IPS DF 4.7 (cell line): ENCODE measurements at regions not wholly inside any gene's neighbourhood (a gene's known extent, or its start where the extent isn't known, plus 50 kb on each side); places are given as distances from the start of the nearest gene placed in this dataset.
"Not testable (repeated sequence)": the region's sequence is repeated elsewhere in the genome, so short reads cannot be mapped to it uniquely, and the experiment has no call there.

ENCODE experiments used
- DNase-seq: peaks from one replicate; pipeline ENCODE4 v3.0.0-alpha.2; 2013; ENCODE audit warnings: low spot score; ENCODE audit errors: extremely low read depth

DNA sequence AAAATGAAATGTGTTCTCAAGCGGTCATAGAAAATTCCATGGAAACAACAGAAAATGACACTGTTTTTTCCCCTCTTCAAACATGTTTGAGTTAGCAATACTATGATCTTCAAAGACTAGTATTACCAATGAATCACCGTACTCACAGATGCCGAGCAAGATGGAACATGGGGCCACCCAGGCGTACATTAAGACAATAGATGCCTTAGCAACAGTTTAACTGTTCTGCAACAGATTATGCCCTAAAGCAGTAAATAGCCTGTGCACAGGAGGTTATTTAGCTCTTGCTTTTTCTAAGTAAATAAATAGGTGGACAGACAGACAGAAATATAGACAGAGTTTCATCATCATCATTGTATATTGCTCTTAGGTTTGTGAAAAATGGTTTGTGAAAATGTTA is 284.0 kb upstream of the DEFB112 start:
- no peak for DNase-seq

DNA sequence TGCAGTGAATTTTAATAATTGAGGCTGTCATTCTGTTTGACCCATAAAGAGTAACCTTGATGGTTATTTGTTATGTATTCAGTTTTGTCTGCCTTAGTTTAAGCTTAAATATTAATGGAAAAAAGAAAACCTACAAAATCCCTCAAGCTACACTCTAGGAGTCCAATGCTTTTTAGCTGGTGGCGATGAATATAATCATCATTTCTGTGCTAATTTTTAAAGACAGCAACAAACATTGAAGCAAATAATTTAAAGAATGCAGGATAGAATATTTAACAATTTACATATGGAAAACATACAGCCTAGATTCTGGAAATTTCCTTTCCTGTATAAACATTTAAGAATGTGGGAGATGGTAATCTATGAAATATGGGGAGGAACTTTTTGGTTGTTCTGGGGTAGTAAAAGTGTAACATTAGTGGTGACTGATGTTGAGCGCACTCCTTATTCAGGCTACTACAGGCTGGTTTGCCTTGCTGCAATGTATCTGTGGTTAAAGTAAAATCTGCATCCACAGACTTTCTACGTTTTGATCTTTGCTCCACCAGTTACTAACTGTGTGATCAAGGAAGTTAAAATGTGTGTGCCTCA is 287.9 kb upstream of the DEFB112 start:
- no peak for DNase-seq

DNA sequence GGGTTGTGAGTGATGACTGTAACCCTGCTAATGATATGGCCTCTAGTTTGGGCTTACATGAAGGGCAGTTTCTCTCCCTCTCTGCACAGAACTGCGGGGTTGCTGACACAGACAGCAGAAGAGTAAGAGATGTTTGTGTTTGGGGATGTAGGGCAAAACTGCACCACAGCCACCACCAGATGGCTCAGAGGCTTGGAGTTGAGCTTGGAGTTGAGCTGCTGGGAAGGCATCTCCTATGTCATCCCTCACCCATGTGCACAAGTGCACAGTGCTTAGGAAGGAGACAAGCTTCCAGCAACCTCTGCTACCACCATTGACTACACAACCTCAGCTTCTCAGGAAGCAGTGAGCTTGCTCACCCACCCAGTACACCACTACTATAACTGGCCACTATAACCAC is 303.9 kb upstream of the DEFB112 start:
- no peak for DNase-seq

DNA sequence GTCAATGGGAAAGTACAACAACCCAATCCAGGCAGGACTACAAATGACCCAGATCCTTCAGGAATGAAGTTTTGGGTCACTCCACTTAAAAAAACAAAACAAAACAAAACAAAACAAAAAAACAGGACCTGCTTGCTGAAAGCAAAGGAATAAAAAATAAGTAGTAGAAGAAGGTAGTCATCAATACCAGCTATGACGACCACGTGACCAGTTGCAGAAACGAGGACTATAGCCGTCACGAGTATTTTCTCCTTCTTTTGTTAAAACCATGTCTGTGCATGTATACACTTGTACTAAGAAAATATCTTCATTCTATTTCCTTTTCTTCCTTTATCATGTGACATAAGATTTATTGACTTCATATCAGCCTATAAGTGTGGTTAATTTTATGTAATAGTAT is 308.4 kb upstream of the DEFB112 start:
- DNase-seq, result no peak

DNA sequence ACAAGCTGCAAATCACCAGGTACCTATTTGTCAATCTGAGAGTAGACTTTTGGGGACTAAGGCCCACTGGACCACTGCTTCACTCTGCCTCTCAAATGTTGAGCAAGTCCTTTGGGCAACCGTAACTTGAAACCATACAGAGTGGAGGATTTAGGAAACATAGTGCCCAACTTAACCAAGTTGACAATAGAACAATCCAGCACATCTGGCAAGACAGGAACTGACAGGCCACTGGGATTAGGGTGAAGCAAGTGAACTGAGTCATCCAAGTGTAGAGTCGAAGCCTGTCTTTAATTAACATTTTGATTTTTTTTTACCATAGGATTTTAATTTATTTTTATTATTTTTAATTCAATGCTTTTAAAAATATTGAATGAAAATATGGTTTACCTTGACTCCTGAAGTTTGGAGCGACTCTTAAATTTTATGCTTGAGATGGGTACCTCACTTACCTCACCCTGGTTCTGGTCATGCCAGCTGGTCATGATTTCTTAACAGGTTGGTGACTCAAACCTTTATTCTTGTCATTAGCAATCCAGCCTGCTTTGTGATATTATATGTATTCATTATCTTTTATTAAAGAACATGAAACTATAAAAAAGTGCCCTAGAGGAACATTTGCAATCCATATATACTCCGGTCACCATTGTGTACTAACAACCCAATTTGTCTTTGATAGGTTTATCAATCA is 312.1 kb upstream of the DEFB112 start:
- no peak for DNase-seq

DNA sequence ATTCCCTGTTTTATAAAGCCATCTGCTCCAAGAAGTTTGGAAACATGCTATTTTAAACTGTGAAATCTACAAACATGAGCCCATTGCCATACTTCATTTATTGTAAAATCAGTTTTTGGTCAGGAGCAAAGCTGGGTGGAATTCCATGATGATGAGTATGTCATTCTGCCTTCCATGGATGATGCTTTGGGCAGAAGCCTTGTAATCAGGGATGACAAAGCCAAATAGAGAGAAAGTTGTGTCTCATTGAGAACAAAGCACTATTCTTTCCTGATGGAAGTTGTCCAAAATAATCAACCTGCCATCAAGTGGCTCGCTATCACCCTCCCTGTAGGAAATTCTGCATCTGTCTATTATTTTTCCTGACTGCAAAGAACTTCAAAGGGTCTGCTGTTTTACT is 313.0 kb upstream of the DEFB112 start:
- no peak for DNase-seq

DNA sequence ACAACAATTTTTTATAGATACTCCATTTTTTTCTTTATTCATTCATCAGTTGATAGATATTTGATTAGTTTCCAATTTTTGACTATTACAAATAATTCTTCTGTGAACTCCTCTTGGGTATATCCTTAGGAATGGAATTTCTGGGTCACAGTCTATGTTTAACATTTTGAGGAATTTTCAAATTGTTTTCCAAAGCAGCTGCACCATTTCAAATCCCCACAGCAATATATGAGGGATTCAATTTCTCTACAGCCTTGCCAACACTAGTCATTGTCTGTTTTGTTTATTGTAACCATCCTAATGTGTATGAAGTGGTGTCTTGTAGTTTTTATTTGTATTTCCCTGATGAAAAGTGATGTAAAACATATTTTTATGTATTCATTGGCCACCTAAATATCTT is 320.3 kb upstream of the DEFB112 start:
- DNase-seq, result no peak

DNA sequence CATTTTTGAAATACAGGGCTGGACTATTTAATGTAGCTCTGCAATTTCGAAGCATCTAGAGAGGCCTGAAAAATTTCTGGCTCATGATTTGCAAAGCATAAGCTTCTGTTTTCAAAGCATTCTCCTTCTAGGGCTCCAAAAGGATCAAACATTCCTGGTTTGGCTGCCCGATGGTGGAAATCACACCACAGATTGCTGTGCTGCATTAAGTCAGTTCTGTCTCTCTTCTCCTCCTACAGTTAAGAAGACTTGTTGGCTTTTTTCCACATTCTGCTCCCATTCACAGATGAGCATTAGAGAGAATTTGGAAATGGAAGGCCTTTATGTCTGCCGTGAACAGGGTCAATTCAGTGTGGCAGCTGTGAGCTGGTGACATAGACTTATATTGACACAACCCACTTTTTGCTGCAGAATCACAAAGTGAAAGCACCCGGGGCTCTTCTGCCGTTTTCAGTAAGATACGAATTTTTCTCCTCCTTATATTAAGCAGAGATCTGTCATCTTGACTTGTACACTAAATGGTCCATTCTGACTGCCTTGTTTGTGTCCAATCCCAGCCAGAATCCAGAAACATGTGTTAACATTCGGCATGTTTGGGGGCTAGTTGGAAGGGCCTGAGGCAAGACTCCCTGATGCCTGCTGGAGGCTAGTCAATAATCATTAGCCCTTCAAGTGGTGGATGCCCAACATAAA is 330.8 kb upstream of the DEFB112 start:
- DNase-seq, result no peak

DNA sequence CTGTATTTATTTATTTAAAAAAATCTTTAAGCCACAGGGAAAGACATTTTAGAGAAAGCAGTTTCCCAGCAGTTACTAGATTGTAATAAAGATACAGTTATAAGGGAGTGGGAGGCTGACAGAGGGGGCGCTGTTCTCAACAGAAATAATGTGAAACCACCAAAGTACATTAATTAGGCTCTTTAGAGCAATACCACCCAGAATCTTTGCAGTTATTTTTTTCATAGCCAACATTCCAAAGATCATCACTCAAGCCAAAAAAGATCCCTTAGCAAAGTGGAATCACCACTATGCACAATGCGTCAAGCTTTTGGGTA is 331.3 kb upstream of the DEFB112 start:
- no peak for DNase-seq

DNA sequence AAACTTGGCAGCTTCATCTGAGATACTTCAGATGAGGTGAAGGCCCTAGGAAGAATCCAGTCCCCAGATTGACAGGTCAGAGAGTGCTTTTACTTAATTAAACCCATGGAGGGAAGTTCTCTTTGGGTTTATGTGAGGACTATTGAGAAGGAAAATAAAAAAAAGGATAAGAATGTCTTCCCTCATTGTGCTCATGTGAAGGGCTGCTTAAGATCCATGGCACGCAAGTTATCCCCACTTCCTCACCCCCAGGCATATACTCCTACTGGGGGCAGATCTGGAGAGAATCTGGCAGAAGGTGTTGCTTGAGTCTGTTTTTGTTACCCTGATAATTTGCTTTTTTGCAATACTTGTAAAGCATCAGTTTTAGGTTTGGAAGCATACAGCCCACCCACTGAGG is 322.9 kb upstream of the TFAP2D start:
- DNase-seq, result no peak

DNA sequence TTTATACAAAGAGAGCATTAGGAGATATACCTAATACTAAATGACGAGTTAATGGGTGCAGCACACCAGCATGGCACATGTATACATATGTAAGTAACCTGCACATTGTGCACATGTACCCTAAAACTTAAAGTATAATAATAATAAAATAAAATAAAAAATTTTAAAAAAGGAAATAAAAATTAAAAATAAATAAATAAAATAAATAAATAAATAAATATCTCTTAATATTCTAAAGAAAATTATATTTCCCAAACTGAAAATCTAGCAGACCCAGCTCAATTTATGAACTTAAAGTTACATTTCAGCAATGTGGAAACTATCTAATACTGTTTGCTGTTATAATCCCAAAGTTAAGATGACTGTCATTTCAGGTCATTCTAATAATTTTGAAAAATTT is 319.2 kb upstream of the TFAP2D start:
- DNase-seq, result not testable (repeated sequence)

DNA sequence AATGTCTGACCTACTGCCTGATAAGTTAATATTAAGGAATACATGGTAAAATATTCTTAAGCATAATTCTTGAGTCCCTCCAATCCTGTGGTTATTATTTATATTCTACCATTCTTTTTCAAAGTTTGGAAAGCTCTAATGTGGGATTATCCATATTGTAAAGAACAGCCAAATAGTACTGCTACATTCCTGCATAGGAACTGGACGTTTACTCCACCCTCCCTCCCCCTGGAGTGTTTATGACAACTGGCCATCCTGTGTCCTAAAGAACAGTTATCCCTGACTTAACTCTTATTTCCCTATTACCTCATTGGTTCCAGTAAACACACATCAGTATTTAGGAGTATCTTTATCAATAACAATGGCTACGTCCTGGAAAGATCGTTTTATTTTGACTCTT is 308.7 kb upstream of the TFAP2D start:
- DNase-seq, result no peak

DNA sequence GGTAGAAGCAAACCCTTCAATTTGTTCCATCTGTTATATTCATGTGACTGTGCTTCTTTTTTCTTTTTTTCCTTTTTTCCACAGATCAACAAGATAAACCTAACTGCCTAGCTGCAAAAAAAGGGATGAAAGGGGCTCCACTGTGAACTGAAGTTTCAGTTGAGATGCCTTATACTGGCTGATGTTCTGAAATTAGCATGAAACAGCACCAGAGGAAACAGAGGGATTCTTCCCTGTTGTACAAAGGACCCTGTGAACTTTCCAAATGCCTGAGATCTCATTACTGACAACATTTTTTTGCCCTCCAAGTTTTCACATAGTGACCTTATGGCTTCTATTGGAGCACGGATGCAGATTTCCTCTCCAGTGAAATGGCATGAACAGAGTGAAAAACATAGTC is 302.7 kb upstream of the TFAP2D start:
- no peak for DNase-seq

DNA sequence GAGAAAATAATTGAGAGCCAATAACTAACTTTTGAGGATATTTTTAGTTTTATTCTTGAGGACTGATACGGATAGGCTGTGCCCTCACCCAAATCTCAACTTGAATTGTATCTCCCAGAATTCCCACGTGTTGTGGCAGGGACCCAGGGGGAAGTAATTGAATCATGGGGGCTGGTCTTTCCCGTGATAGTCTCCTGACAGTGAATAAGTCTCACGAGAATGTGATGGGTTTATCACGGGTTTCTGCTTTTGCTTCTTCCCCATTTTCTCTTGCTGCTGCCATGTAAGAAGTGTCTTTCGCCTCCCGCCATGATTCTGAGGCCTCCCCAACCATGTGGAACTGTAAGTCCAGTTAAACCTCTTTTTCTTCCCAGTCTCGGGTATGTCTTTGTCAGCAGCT is 292.3 kb upstream of the TFAP2D start:
- not testable (repeated sequence) for DNase-seq

DNA sequence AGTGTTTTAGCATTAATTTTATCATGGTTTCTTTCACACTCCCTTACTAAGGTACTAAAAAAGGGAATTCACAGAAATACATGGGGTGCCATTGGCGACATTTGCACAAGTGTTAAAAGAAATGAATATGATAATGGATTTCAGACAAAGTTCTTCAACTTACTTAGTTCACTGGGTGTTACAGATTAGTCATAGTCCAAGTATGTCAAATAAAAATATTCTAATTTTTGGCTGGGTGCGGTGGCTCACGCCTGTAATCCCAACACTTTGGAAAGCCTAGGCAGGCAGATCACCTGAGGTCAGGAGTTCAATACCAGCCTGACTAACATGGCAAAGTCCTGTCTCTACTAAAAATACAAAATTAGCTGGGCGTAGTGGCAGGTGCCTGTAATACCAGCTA is 286.1 kb upstream of the TFAP2D start:
- DNase-seq, result no peak

DNA sequence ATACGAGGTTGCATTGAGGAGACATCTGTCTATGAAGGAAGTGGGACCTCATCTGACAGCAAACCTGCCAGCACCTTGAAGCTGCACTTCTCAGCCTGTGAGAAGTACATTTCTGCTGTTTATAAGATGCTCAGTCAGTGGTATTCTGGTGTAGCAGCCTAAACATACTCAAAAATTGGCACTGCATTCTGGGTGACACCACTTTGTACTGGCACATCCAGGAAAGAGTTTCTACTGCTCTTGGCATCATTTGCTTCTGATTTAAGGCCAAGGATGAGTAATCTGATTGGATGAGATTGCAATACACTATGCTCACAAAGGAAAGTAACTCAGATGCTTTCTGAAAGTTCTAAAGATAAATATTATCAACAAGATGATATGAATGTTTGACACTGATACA is 275.4 kb upstream of the TFAP2D start:
- no peak for DNase-seq

DNA sequence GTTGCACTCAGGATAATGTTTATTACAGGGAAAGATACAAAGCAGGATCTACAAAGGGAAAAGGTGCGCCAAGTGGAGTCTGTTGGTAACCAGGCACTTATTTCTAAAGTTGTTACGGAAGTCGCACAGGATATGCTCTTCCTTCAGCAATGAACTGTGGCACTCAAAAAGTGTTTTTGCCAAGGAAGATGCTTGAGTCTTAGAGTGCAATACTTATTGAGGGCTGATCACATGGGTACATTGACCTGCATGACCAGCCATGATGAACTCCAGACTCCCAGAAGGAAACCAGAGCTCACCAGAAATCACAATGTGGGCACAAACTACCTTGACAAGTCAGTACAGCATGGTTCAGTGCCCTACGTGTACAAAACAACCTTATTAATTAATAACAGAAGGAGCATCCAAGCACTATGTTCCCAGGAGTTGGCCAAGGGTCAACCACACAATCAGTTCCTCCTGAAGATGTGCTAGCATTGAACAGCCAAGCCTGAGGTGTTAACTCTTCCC is 270.7 kb upstream of the TFAP2D start:
- DNase-seq, result no peak

DNA sequence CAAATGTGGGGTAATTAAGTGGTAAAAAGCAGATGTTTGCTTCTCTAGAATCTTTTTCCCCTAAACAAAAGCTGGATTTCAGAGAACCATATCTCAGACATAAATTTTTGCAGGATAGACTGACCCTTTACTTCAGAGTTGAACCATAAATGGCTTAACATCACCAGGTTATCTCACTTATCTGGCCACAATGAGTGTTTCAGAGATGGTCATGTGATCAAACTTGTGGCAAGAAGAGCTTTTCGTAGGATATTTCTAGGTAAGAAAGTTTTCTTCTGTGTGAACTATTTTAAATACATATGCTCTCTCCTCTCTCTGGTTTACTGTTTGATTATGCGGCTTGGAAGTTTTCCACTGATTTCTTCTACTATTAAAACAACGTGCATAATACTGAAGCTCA is 270.2 kb upstream of the TFAP2D start:
- no peak for DNase-seq

DNA sequence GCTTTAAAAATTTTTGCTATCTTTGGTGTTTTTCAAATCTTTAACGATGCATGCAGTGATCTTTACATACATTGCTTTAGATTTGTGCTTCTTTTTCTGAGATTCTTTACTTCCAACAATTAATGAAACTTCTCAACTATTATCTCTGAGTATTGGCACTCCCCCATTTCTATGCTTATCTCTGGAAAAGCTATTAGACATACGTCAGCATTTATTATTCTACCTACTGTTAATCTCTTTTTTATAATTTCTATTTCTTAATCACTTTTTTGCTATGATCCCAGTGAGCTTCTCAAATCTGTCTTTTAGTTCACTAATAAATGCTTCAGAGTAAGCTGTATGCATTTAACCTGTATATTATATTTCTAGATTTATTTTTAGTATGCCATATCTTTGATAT is 264.2 kb upstream of the TFAP2D start:
- DNase-seq, result no peak

DNA sequence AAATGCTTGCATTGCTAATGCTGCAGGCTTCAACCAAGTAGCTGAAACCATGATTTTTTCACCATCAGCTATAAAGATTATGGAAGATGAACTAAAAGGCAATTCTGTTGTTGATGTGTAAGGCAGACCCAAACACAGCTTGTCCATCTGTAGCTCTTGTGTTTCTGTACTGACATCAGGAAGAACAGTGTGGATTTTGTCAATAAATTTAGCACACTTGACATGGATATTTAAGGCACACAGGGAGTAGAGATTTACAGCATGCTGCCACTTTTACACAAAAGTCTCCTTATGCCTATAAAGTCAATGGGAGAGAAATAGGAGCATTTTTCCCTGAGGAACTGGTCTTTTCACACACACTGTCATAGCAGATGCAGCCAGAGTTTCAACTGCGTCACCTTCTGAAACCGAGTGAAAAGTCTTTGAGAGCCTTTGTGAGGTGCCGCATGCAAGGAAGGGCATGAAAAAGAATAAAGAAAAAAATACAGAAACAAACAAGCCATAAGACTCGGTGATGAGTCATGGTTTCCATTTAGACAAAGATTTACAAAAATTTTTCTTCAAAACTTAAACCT is 261.4 kb upstream of the TFAP2D start:
- no peak for DNase-seq

DNA sequence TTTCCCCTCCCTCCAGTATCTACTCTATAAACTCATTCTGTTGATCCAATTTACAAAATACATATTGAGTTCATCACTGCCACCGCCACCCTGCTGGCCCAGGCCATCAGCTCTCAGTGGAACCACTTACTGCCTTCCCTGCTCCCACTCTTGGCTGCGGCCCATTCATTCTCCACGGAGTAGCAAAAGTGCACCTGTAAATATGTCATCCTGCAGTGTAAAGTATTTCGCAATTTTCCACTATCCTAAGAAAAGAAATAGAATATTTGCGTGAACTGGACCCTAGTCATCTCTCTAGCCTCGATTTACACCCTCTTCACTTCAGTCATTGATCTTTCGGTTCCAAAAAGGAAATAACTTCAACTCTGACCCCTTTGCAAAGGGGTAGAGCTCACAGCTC is 258.3 kb upstream of the TFAP2D start:
- no peak for DNase-seq

DNA sequence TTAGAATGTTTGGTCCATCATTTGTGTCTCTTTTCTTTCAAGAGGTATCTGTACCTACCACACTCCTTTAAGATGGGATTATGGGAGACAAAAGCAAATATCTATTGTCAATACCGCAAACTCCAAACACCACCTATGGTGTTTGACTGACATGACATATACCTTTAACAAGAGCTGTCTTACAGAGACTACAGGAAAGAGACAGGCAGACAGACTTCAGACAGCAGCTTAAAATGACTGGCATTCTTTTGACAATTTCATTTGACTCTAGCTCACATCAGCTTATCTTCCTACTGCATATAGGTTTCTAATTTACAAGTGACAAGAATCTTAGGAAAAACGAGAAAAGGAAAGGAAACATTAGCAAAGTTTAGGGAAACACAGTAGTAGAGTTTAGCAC is 256.0 kb upstream of the TFAP2D start:
- no peak for DNase-seq

DNA sequence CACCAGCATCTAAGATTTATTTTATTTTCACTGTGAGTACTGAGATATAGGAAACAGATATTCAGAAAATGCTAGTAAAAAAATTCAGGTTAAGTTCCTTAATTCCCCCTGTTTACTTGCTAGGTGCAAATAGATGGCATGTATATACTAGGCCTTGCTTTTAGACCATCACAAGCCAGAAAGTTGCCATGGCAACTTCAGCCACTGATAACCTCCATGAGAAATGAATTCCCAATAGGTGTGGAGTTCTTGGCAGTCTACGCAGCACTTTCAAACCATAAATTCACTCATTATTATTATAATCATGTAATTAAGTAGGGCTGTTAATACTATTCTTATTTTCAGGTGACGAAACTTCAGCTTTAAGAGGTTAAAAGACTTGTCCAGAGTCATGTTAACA is 251.6 kb upstream of the TFAP2D start:
- DNase-seq, result no peak
